ENCODE measurements at regions not wholly inside any gene's neighbourhood (a gene's known extent, or its start where the extent isn't known, plus 50 kb on each side); places are given as distances from the start of the nearest gene placed in this dataset.
A peak's percentile ranks its signal among the peaks of the same experiment; 100 is the strongest.
"Not testable (repeated sequence)": the region's sequence is repeated elsewhere in the genome, so short reads cannot be mapped to it uniquely, and the experiment has no call there.

GRCh38 chr12:126404293-126404881 lies 1339.2 kb downstream of the AACS start:
- no peak for DNase-seq

GRCh38 chr12:126418400-126418799 lies 1353.2 kb downstream of the AACS start:
- no peak for DNase-seq

DNA sequence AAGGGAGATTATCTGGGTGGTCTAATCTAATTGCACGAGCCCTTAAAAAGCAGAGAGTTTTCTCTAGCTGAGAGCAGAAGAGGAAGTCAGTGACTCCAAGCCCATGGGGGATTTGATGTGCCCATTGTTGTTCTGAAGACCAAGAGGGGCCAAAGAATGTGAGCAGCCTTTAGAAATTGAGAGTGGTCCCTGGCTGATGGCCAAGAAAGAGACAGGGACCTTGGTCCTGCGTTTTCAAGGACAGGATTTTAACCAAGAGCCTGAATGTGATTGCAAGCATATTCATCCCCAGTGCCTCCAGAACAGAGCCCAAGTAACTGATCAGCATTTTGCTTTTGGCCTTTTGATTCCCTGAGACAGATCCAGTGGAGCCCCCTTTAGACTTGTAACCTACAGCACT lies 1353.9 kb downstream of the AACS start:
- DNase-seq = no peak

- no peak for DNase-seq
Observed at GRCh38 chr12:126424696-126425095, 1359.5 kb downstream of the AACS start.

DNA sequence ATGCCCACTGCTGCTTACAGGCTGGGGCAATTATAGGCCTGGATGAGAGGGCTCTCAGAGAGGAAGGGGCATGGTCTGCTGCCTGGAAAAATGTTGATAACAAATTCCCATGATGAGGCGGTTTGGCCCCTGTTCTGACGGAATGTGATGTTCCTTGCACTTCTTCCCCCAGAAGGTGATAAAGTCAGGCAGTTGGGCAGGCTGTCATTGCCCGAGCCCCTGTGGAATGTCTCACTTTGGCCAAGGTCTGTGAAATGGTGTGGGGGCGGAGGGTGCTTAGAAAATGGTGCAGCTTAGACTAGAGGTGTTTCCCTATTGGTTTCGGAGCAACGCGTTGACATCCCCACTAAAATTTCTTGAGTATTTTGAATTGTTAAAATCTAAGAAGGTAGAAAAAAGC lies 1360.0 kb downstream of the AACS start:
- DNase-seq = no peak

DNA sequence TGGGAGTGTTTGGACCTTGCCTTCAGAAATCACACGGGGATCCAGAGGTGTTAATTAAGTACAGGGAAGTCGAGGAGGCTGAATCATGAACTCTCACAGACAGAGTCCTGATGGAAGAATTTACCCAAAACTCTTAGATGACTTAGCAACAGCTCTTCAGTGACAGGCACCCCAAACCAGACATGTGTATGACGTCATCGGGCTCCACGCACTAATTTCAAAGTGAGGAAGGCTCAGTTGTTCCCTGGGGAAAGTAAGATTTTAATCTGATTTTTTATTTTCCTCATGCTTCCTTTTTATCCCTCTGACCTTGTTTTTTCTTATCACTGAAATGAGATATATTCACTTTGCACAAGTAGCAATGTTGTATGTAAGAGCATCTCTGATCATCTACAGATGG lies 1363.5 kb downstream of the AACS start:
- DNase-seq = no peak

- no peak for DNase-seq
Observed at GRCh38 chr12:126430921-126431320, 1365.7 kb downstream of the AACS start.

DNA sequence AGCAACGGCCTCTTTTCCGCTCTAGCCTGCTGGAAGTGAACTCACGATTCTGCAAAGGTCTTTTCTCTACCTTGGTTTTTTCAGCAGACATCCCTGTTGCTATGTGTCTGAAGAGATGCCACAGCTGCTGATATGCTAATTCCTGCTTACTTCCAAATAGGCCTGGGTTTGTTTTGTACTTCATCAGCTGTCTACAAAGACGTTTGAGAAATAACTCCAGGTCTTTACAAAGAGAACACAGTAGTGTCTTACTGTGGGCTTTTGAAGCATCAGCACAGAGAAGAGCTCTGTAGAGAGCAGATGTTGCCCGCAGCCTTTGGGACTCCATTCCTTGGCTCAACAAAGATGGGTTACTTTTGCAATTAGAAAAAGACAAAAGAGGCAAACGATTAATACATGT lies 1366.5 kb downstream of the AACS start:
- DNase-seq = no peak

DNA sequence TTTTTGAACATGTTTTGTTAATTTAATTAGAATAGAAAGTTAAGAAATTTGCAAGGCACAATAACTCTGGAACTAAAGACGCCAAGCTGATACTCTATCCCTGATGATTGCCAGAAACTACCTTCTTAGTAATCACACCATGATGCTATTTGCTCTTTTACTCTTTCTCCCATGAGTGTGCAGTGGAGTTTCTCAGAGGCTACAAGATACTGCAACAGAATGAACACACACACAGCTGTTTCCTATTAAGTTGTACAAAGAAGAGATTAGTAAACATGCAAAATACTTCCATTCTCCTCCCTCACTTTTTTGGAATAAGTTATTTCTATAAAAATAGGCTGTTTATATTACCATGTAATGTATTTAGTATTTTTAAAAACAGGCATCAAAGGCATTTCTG lies 1367.5 kb downstream of the AACS start:
- DNase-seq = no peak

- DNase-seq = peak; percentile 73
Observed at GRCh38 chr12:126434412-126434985, 1369.3 kb downstream of the AACS start.

- DNase-seq = no peak
Observed at GRCh38 chr12:126436041-126436440, 1370.8 kb downstream of the AACS start.

GRCh38 chr12:126437934-126438333 lies 1372.7 kb downstream of the AACS start:
- DNase-seq = no peak

GRCh38 chr12:126443977-126444376 lies 1378.7 kb downstream of the AACS start:
- DNase-seq = no peak

GRCh38 chr12:126447346-126447745 lies 1382.1 kb downstream of the AACS start:
- no peak for DNase-seq

DNA sequence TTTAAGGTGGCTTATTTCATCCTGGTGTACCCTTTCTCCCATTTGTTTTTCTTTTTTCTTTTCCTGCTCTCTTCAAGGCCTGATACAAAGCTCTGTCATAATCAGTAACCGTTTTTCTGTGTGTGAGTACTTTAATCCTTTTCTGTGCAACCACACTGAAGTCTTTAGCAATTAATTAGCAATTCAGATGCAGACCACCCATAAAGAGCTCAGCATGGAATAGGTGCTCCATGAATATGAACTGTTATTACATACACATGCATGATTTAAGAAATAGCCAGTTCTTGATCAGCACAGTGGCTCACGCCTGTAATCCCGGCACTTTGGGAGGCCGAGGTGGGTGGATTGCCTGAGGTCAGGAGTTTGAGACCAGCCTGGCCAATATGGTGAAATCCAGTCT lies 1386.6 kb downstream of the AACS start:
- no peak for DNase-seq

- not testable (repeated sequence) for DNase-seq
Observed at GRCh38 chr12:126452686-126453085, 1387.5 kb downstream of the AACS start.

DNA sequence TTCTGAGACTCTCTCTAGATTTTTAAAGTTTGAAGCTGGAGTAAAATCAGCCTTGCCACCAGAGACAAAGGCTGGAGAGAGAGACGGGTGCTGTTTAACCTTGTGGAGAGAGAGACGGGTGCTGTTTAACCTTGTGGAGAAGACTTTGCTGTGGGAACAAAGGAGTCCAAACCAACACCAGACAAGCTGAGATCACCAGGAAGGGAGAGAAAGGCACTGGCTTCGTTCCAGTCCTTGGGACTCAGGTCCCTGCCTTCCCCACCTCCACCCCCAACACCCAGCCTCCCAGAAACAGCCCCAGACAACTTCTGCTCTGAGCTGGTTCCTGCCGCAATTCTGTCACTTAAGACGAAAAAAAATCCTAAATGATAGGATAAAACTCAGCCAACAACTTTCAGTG lies 1389.3 kb downstream of the AACS start:
- no peak for DNase-seq

- DNase-seq = no peak
Observed at GRCh38 chr12:126457776-126458175, 1392.5 kb downstream of the AACS start.

DNA sequence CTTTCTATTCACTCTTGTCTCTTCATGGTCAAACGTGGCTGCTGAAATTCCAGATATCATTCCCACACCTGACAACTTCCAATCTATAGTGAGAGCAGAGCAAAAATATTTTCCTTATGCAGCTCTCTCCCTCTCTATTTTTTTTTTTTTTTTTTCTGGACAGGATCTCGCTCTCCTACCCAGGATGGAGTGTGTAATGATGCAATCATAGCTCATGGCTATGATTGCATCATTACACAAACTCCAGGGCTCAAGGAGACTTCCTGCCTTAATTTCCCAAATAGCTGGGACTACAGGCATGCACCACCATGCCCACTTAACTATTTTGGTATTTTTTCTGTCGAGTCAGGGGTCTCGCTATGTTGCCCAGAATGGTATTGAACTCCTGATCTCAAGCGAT lies 1398.9 kb downstream of the AACS start:
- DNase-seq = no peak

GRCh38 chr12:126469211-126469610 lies 1404.0 kb downstream of the AACS start:
- no peak for DNase-seq

GRCh38 chr12:126474703-126475102 lies 1409.5 kb downstream of the AACS start:
- no peak for DNase-seq

DNA sequence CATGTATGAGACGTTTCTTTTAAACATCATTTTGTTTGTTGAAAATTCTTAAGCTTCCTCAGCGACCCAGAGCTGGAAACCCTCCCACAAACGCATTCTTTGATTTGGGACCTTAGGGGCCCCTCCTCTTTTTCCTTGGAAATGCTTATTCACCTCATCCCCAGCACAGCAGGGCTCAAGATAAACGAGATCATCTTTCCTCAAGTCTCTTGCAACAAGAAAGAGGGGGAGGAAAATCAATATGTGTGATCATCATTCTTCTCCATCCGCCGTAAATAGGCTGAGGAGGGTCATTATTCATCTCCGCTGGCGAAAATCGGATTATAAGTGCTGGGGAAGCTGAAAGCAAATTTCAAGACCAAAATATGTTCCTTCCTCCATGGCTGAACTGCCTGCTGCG lies 1415.2 kb downstream of the AACS start:
- peak; percentile 44 for DNase-seq

DNA sequence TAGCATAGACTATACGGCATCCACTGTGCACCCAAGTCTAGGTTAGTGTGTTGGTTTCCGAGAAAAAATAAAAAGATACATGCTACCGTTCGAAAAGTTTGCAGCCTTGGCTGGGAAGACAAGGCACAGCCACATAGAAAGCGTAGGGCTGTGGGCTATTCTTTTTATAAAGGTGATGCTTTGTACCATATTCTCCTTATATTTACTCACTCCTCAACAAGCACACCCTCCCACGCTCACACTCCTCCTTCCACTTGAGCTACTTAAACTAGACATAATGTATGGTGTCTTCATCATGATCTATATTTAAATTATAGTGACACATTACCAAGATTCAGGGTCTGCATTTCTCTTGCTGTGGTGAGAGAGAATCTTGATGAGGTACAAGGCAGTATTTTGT lies 1416.5 kb downstream of the AACS start:
- DNase-seq = no peak

GRCh38 chr12:126482238-126482889 lies 1417.1 kb downstream of the AACS start:
- DNase-seq = no peak

Data from retina (tissue), 1 donor.